H9 (cell line): ENCODE measurements at regions not wholly inside any gene's neighbourhood (a gene's known extent, or its start where the extent isn't known, plus 50 kb on each side); places are given as distances from the start of the nearest gene placed in this dataset.

Source experiments
- DNase-seq: peaks from one replicate; pipeline ENCODE4 v3.0.0-alpha.2; 2017
- H2AFZ ChIP-seq: one replicate; pipeline ENCODE4 v1.6.1; 2013; ENCODE audit warnings: mild to moderate bottlenecking, low read length, control low read depth, moderate library complexity
- H2AK5ac ChIP-seq: 2 replicates; pipeline ENCODE4 v1.6.1; 2013; ENCODE audit warnings: low read length, control low read depth, mixed read lengths; ENCODE audit not compliant: insufficient read length
- H2BK120ac ChIP-seq: one replicate; pipeline ENCODE4 v1.6.1; 2013; ENCODE audit warnings: low read depth, mild to moderate bottlenecking, low read length, control low read depth, inconsistent platforms; ENCODE audit not compliant: poor library complexity, severe bottlenecking
- H2BK12ac ChIP-seq: 2 replicates; pipeline ENCODE4 v1.6.1; 2013; ENCODE audit warnings: low read length, control low read depth, mixed read lengths, low read depth; ENCODE audit not compliant: insufficient read length
- H2BK15ac ChIP-seq: 2 replicates; pipeline ENCODE4 v1.6.1; 2013; ENCODE audit warnings: low read depth, low read length, control low read depth
- H2BK20ac ChIP-seq: one replicate; pipeline ENCODE4 v1.6.1; 2013; ENCODE audit warnings: low read depth, mild to moderate bottlenecking, low read length, control low read depth, inconsistent platforms; ENCODE audit not compliant: poor library complexity, severe bottlenecking
- H2BK5ac ChIP-seq: 2 replicates; pipeline ENCODE4 v1.6.1; 2013; ENCODE audit warnings: low read length, control low read depth, mixed read lengths; ENCODE audit not compliant: insufficient read length
- H3K14ac ChIP-seq: 2 replicates; pipeline ENCODE4 v1.6.1; 2013; ENCODE audit warnings: low read length, control low read depth; ENCODE audit not compliant: insufficient read depth
- H3K18ac ChIP-seq: 2 replicates; pipeline ENCODE4 v1.6.1; 2013; ENCODE audit warnings: low read depth, mild to moderate bottlenecking, mixed read lengths, low read length, control low read depth; ENCODE audit not compliant: insufficient read length
- H3K23ac ChIP-seq: 2 replicates; pipeline ENCODE4 v1.6.1; 2013; ENCODE audit warnings: low read length, control low read depth, mixed read lengths, low read depth; ENCODE audit not compliant: insufficient read length
- H3K23me2 ChIP-seq: 2 replicates; pipeline ENCODE4 v1.6.1; 2013; ENCODE audit warnings: low read depth, mild to moderate bottlenecking, mixed read lengths, low read length, control low read depth; ENCODE audit not compliant: insufficient read length, poor library complexity, severe bottlenecking
- H3K27ac ChIP-seq: 2 replicates; pipeline ENCODE4 v1.5.1; 2013; ENCODE audit warnings: low read length, control low read depth, mixed read lengths, low read depth; ENCODE audit not compliant: insufficient read length
- H3K27me3 ChIP-seq: 2 replicates; pipeline ENCODE4 v1.6.1; 2013; ENCODE audit warnings: low read length, control low read depth, inconsistent platforms; ENCODE audit not compliant: insufficient read depth
- H3K4ac ChIP-seq: 2 replicates; pipeline ENCODE4 v1.6.1; 2013; ENCODE audit warnings: low read depth, mild to moderate bottlenecking, control low read depth, inconsistent platforms, low read length, moderate library complexity
- H3K4me1 ChIP-seq: 2 replicates; pipeline ENCODE4 v1.6.1; 2013; ENCODE audit warnings: low read length, control low read depth, inconsistent platforms; ENCODE audit not compliant: insufficient read depth
- H3K4me2 ChIP-seq: 2 replicates; pipeline ENCODE4 v1.6.1; 2013; ENCODE audit warnings: low read length, control low read depth, mixed read lengths; ENCODE audit not compliant: insufficient read length, insufficient read depth
- H3K56ac ChIP-seq: 2 replicates; pipeline ENCODE4 v1.6.1; 2013; ENCODE audit warnings: low read depth, mild to moderate bottlenecking, mixed read lengths, low read length, control low read depth; ENCODE audit not compliant: insufficient read length
- H3K79me1 ChIP-seq: 2 replicates; pipeline ENCODE4 v1.6.1; 2013; ENCODE audit warnings: low read depth, mild to moderate bottlenecking, moderate library complexity, low read length, control low read depth, inconsistent platforms; ENCODE audit not compliant: insufficient read depth, poor library complexity, severe bottlenecking
- H3K79me2 ChIP-seq: 2 replicates; pipeline ENCODE4 v1.6.1; 2013; ENCODE audit warnings: low read length, control low read depth, inconsistent platforms; ENCODE audit not compliant: insufficient read depth
- H3K9ac ChIP-seq: 2 replicates; pipeline ENCODE4 v1.6.1; 2013; ENCODE audit warnings: low read length, control low read depth, mixed read lengths; ENCODE audit not compliant: insufficient read length; ENCODE audit errors: extremely low read depth
- H3K9me3 ChIP-seq: one replicate; pipeline ENCODE4 v1.6.1; 2013; ENCODE audit warnings: low read depth, low read length, inconsistent platforms; ENCODE audit not compliant: control insufficient read depth
- H3T11ph ChIP-seq: one replicate; pipeline ENCODE4 v1.6.1; 2013; ENCODE audit warnings: mild to moderate bottlenecking, low read length, control low read depth, inconsistent platforms
- H4K20me1 ChIP-seq: one replicate; pipeline ENCODE4 v1.6.1; 2013; ENCODE audit not compliant: control insufficient read depth, insufficient read length, insufficient read depth
- H4K5ac ChIP-seq: 2 replicates; pipeline ENCODE4 v1.6.1; 2013; ENCODE audit warnings: low read depth, mild to moderate bottlenecking, mixed read lengths, low read length, control low read depth; ENCODE audit not compliant: insufficient read length
- H4K8ac ChIP-seq: replicated peaks from 2 replicates; pipeline ENCODE4 v1.6.1; 2013; ENCODE audit warnings: low read length, control low read depth, mixed read lengths, low read depth; ENCODE audit not compliant: insufficient read length
- H4K91ac ChIP-seq: 2 replicates; pipeline ENCODE4 v1.6.1; 2013; ENCODE audit warnings: low read depth, mild to moderate bottlenecking, moderate library complexity, mixed read lengths, low read length, control low read depth; ENCODE audit not compliant: insufficient read length
- H3K27ac Mint-ChIP-seq, 3 experiments: 2 replicates in 2 of 3; 3 replicates in 1 of 3; pipeline ENCODE4 v1.8.0; 2020 to 2021; ENCODE audit warnings: mixed read lengths in 3 of 3, mild to moderate bottlenecking in 1 of 3, moderate library complexity in 1 of 3
- H3K27me3 Mint-ChIP-seq: 2 replicates; pipeline ENCODE4 v1.8.0; 2021; ENCODE audit warnings: low read depth, mild to moderate bottlenecking, moderate library complexity, mixed read lengths
- H3K36me3 Mint-ChIP-seq, 3 experiments: 2 replicates in 2 of 3; 3 replicates in 1 of 3; pipeline ENCODE4 v1.8.0; 2020 to 2021; ENCODE audit warnings: low read depth in 3 of 3, mixed read lengths in 3 of 3; ENCODE audit not compliant: insufficient read depth in 1 of 3
- H3K4me1 Mint-ChIP-seq, 2 experiments: 2 replicates each; pipeline ENCODE4 v1.8.0; 2020; ENCODE audit warnings: mixed read lengths in 2 of 2
- H3K4me3 Mint-ChIP-seq, 2 experiments: 2 replicates in 1 of 2; 3 replicates in 1 of 2; pipeline ENCODE4 v1.8.0; 2020 to 2021; ENCODE audit warnings: mild to moderate bottlenecking in 2 of 2, mixed read lengths in 2 of 2, moderate library complexity in 1 of 2
- H3K9me3 Mint-ChIP-seq, 2 experiments: 2 replicates in 1 of 2; 3 replicates in 1 of 2; pipeline ENCODE4 v1.8.0; 2020; ENCODE audit warnings: mild to moderate bottlenecking in 2 of 2, mixed read lengths in 2 of 2, moderate library complexity in 1 of 2
- CTCF ChIP-seq: fragments of 200-600 bp; sonication (generic); conservative IDR thresholded peaks from 3 replicates; pipeline ENCODE4 v1.8.0; 2021; ENCODE audit warnings: antibody characterized with exemption, mild to moderate bottlenecking

GRCh38 chr11:23995891-23996290 is 501.0 kb upstream of the LUZP2 start:
- Histone ChIP-seq H2BK120ac (no peak overlapping the region), H2BK12ac (no peak overlapping the region), H4K5ac (no peak overlapping the region), H2BK20ac (no peak overlapping the region), H2AK5ac (no peak overlapping the region), H2BK15ac (no peak overlapping the region), H3T11ph (no peak overlapping the region), H2AFZ (no peak overlapping the region), H3K23me2 (no peaks in the 10 kb centered on the region), H4K20me1 (no peaks in the 10 kb centered on the region), H3K79me2 (no peaks in the 10 kb centered on the region), H4K91ac (no peak overlapping the region), H3K79me1 (no peaks in the 10 kb centered on the region), H3K27me3 (no peaks in the 10 kb centered on the region), H3K4me2 (no peak overlapping the region), H3K27ac (no peak overlapping the region), H3K56ac (no peak overlapping the region), H3K9ac (no peak overlapping the region), H3K23ac (no peak overlapping the region), H3K9me3 (no peaks in the 10 kb centered on the region), H3K4ac (no peak overlapping the region), H3K14ac (no peak overlapping the region), H3K4me1 (no peaks in the 10 kb centered on the region), H2BK5ac (no peak overlapping the region), H3K18ac (no peak overlapping the region), H4K8ac (no peak overlapping the region)
- H3K9me3 Mint-ChIP-seq: peaks cover 6 to 24% of the 10 kb centered on the region in 2 experiments
- H3K4me1 Mint-ChIP-seq: no peaks in the 10 kb centered on the region
- no peak for DNase-seq
- no peaks in the 10 kb centered on the region for H3K27me3 Mint-ChIP-seq
- no peak overlapping the region for H3K4me3 Mint-ChIP-seq
- no peak for TF ChIP-seq CTCF
- H3K36me3 Mint-ChIP-seq: peaks cover 5 to 23% (median 6%) of the 10 kb centered on the region in 3 experiments; a peak in 6 of 7 replicates
- no peak overlapping the region for H3K27ac Mint-ChIP-seq
